ENCODE measurements at regions not wholly inside any gene's neighbourhood (a gene's known extent, or its start where the extent isn't known, plus 50 kb on each side); places are given as distances from the start of the nearest gene placed in this dataset.

DNA sequence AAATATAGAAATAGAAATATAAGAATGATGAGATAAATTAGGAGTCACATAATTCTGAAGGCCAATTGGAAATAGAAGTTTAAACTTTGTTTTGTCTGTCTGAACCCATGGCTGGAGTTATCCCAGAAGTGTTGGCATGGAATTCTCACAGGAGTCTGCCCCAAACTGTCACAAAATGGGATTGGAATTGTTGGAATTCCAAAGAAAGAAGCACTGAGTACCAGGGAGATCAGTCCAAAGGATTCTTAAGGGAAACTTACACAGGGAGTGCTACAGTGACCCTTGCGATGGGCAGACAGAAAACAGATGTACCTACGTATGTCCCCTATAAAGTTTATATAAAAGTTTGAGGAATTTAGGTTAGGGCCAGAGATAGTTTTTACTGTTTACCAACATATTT, 1607.7 kb downstream of the ARAP2 start:
- Histone ChIP-seq H4K20me1 (ENCODE audit: insufficient read depth) (no peaks in the 10 kb centered on the region), H3K79me2 (ENCODE audit: insufficient read depth, low read length) (no peaks in the 10 kb centered on the region), H3K4me1 (ENCODE audit: control insufficient read depth in 1 of 2, insufficient read depth in 2 of 2, low read length in 2 of 2) (no peaks in the 10 kb centered on the region), H3K36me3 (ENCODE audit: control insufficient read depth in 1 of 2, insufficient read depth in 2 of 2, low read length in 2 of 2) (no peaks in the 10 kb centered on the region), H3K4me2 (ENCODE audit: low read length) (no peak overlapping the region), H2AFZ (ENCODE audit: low read depth, low read length, poor library complexity, severe bottlenecking) (no peak overlapping the region), H3K4me3 (replicated peaks in 1 of 2; ENCODE audit: low read depth in 1 of 2, low read length in 2 of 2) (no peak overlapping the region), H3K9me2 (ENCODE audit: insufficient read depth) (no peaks in the 10 kb centered on the region), H3K27me3 (ENCODE audit: insufficient read depth, low read length) (no peaks in the 10 kb centered on the region), H3K9ac (ENCODE audit: low read length) (no peak overlapping the region), H3K27ac (ENCODE audit: low read depth, low read length) (no peak overlapping the region), H3K9me3 (ENCODE audit: control insufficient read depth in 1 of 2, insufficient read depth in 1 of 2, low read depth in 1 of 2, low read length in 2 of 2) (no peaks in the 10 kb centered on the region)
- RAD21 ChIA-PET (ENCODE audit: low non-redundant PET in 1 of 2, low total read pairs in 2 of 2, uncharacterized antibody in 2 of 2, unreplicated experiment in 2 of 2) = no interaction called here
- intact Hi-C loops (cut with micrococcal nuclease) = no loop called here
- BruUV-seq (replicated peaks) = no TSS peak
- TF ChIP-seq EZH2phosphoT487 (IDR thresholded peaks at IDR 0.05; ENCODE audit: borderline replicate concordance) (no peak), EGR1 (IDR thresholded peaks at IDR 0.05; ENCODE audit: low read depth) (no peak), POLR2AphosphoS5 (IDR thresholded peaks at IDR 0.05; ENCODE audit: low read depth, low read length) (no peak), ELF1 (IDR thresholded peaks at IDR 0.05; ENCODE audit: borderline replicate concordance, low read depth) (no peak), ZFX (IDR thresholded peaks at IDR 0.05) (no peak), SIN3A (IDR thresholded peaks at IDR 0.05; ENCODE audit: low read depth) (no peak), SP1 (IDR thresholded peaks at IDR 0.05; ENCODE audit: low read depth) (no peak), TCF7L2 (IDR thresholded peaks at IDR 0.05; ENCODE audit: borderline replicate concordance, extremely low read depth, insufficient read depth, insufficient read length) (no peak), EZH2 (IDR thresholded peaks at IDR 0.05) (no peak)
- TF ChIP-seq, protein P1, sequence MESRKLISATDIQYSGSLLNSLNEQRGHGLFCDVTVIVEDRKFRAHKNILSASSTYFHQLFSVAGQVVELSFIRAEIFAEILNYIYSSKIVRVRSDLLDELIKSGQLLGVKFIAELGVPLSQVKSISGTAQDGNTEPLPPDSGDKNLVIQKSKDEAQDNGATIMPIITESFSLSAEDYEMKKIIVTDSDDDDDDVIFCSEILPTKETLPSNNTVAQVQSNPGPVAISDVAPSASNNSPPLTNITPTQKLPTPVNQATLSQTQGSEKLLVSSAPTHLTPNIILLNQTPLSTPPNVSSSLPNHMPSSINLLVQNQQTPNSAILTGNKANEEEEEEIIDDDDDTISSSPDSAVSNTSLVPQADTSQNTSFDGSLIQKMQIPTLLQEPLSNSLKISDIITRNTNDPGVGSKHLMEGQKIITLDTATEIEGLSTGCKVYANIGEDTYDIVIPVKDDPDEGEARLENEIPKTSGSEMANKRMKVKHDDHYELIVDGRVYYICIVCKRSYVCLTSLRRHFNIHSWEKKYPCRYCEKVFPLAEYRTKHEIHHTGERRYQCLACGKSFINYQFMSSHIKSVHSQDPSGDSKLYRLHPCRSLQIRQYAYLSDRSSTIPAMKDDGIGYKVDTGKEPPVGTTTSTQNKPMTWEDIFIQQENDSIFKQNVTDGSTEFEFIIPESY (IDR thresholded peaks at IDR 0.05; ENCODE audit: extremely low read depth, insufficient replicate concordance, low read length) = no peak
- TF ChIP-seq, protein P2, sequence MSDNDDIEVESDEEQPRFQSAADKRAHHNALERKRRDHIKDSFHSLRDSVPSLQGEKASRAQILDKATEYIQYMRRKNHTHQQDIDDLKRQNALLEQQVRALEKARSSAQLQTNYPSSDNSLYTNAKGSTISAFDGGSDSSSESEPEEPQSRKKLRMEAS (IDR thresholded peaks at IDR 0.05) = no peak
- TF ChIP-seq, protein P3, sequence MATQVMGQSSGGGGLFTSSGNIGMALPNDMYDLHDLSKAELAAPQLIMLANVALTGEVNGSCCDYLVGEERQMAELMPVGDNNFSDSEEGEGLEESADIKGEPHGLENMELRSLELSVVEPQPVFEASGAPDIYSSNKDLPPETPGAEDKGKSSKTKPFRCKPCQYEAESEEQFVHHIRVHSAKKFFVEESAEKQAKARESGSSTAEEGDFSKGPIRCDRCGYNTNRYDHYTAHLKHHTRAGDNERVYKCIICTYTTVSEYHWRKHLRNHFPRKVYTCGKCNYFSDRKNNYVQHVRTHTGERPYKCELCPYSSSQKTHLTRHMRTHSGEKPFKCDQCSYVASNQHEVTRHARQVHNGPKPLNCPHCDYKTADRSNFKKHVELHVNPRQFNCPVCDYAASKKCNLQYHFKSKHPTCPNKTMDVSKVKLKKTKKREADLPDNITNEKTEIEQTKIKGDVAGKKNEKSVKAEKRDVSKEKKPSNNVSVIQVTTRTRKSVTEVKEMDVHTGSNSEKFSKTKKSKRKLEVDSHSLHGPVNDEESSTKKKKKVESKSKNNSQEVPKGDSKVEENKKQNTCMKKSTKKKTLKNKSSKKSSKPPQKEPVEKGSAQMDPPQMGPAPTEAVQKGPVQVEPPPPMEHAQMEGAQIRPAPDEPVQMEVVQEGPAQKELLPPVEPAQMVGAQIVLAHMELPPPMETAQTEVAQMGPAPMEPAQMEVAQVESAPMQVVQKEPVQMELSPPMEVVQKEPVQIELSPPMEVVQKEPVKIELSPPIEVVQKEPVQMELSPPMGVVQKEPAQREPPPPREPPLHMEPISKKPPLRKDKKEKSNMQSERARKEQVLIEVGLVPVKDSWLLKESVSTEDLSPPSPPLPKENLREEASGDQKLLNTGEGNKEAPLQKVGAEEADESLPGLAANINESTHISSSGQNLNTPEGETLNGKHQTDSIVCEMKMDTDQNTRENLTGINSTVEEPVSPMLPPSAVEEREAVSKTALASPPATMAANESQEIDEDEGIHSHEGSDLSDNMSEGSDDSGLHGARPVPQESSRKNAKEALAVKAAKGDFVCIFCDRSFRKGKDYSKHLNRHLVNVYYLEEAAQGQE (IDR thresholded peaks at IDR 0.05; ENCODE audit: low read depth) = no peak
- TF ChIP-seq, protein P4, sequence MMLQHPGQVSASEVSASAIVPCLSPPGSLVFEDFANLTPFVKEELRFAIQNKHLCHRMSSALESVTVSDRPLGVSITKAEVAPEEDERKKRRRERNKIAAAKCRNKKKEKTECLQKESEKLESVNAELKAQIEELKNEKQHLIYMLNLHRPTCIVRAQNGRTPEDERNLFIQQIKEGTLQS (IDR thresholded peaks at IDR 0.05) = no peak
- CTCF ChIA-PET = no interaction called here
- DNase-seq (ENCODE audit: low read depth, low spot score) (no peak), ATAC-seq (no peak)
- POLR2A ChIA-PET = no interaction called here

Measured in HCT116 (cell line).